ENCODE measurements at regions not wholly inside any gene's neighbourhood (a gene's known extent, or its start where the extent isn't known, plus 50 kb on each side); places are given as distances from the start of the nearest gene placed in this dataset.

- TF ChIP-seq CTCF (IDR thresholded peaks at IDR 0.05; ENCODE audit: poor library complexity, severe bottlenecking), result no peak
- H3K27ac ChIP-seq (ENCODE audit: poor library complexity, severe bottlenecking), result no peak overlapping the region
- no peaks in the 10 kb centered on the region for H3K4me1 ChIP-seq (ENCODE audit: insufficient read depth, poor library complexity, severe bottlenecking)
- H3K36me3 ChIP-seq (ENCODE audit: low read depth), result no peaks in the 10 kb centered on the region
- peak; percentile 49 for ATAC-seq (ENCODE audit: low read depth)
- no peaks in the 10 kb centered on the region for H3K9me3 ChIP-seq (ENCODE audit: severe bottlenecking)
- no peak overlapping the region for H3K4me3 ChIP-seq (ENCODE audit: severe bottlenecking)
- no peaks in the 10 kb centered on the region for H3K27me3 ChIP-seq (ENCODE audit: insufficient read depth, poor library complexity, severe bottlenecking)
- DNase-seq (ENCODE audit: low spot score), result no peak
Measured at GRCh38 chr13:103145442-103145841, 79.2 kb upstream of the SLC10A2 start.

- DNase-seq (ENCODE audit: low spot score) (no peak), ATAC-seq (ENCODE audit: low read depth) (no peak)
- no peak for TF ChIP-seq CTCF (IDR thresholded peaks at IDR 0.05; ENCODE audit: poor library complexity, severe bottlenecking)
- Histone ChIP-seq H3K9me3 (ENCODE audit: severe bottlenecking) (no peaks in the 10 kb centered on the region), H3K27ac (ENCODE audit: poor library complexity, severe bottlenecking) (no peak overlapping the region), H3K4me3 (ENCODE audit: severe bottlenecking) (no peak overlapping the region), H3K36me3 (ENCODE audit: low read depth) (no peaks in the 10 kb centered on the region), H3K27me3 (ENCODE audit: insufficient read depth, poor library complexity, severe bottlenecking) (no peaks in the 10 kb centered on the region), H3K4me1 (ENCODE audit: insufficient read depth, poor library complexity, severe bottlenecking) (no peaks in the 10 kb centered on the region)
Measured at GRCh38 chr13:103143432-103143831, 77.2 kb upstream of the SLC10A2 start.

- Histone ChIP-seq H3K9me3 (ENCODE audit: severe bottlenecking) (no peaks in the 10 kb centered on the region), H3K4me1 (ENCODE audit: insufficient read depth, poor library complexity, severe bottlenecking) (no peaks in the 10 kb centered on the region), H3K27me3 (ENCODE audit: insufficient read depth, poor library complexity, severe bottlenecking) (no peaks in the 10 kb centered on the region), H3K36me3 (ENCODE audit: low read depth) (no peaks in the 10 kb centered on the region), H3K4me3 (ENCODE audit: severe bottlenecking) (no peak overlapping the region), H3K27ac (ENCODE audit: poor library complexity, severe bottlenecking) (no peak overlapping the region)
- DNase-seq (ENCODE audit: low spot score) (no peak), ATAC-seq (ENCODE audit: low read depth) (no peak)
- no peak for TF ChIP-seq CTCF (IDR thresholded peaks at IDR 0.05; ENCODE audit: poor library complexity, severe bottlenecking)
Measured at GRCh38 chr13:103142151-103142550, 75.9 kb upstream of the SLC10A2 start.

- DNase-seq (ENCODE audit: low spot score) (no peak), ATAC-seq (ENCODE audit: low read depth) (peak; percentile 57; the same call in 2 of the 3 replicates)
- TF ChIP-seq CTCF (IDR thresholded peaks at IDR 0.05; ENCODE audit: poor library complexity, severe bottlenecking), result peak; percentile 63
- no peaks in the 10 kb centered on the region for H3K4me1 ChIP-seq (ENCODE audit: insufficient read depth, poor library complexity, severe bottlenecking)
- no peak overlapping the region for H3K27ac ChIP-seq (ENCODE audit: poor library complexity, severe bottlenecking)
- H3K9me3 ChIP-seq (ENCODE audit: severe bottlenecking), result no peaks in the 10 kb centered on the region
- no peaks in the 10 kb centered on the region for H3K36me3 ChIP-seq (ENCODE audit: low read depth)
- no peak overlapping the region for H3K4me3 ChIP-seq (ENCODE audit: severe bottlenecking)
- no peaks in the 10 kb centered on the region for H3K27me3 ChIP-seq (ENCODE audit: insufficient read depth, poor library complexity, severe bottlenecking)
Measured at GRCh38 chr13:103140001-103140671, 73.9 kb upstream of the SLC10A2 start.

- H3K4me3 ChIP-seq (ENCODE audit: severe bottlenecking), result no peak overlapping the region
- H3K27ac ChIP-seq (ENCODE audit: poor library complexity, severe bottlenecking), result no peak overlapping the region
- TF ChIP-seq CTCF (IDR thresholded peaks at IDR 0.05; ENCODE audit: poor library complexity, severe bottlenecking), result no peak
- ATAC-seq (ENCODE audit: low read depth) (no peak), DNase-seq (ENCODE audit: low spot score) (no peak)
- no peaks in the 10 kb centered on the region for H3K36me3 ChIP-seq (ENCODE audit: low read depth)
- no peaks in the 10 kb centered on the region for H3K9me3 ChIP-seq (ENCODE audit: severe bottlenecking)
- no peaks in the 10 kb centered on the region for H3K27me3 ChIP-seq (ENCODE audit: insufficient read depth, poor library complexity, severe bottlenecking)
- no peaks in the 10 kb centered on the region for H3K4me1 ChIP-seq (ENCODE audit: insufficient read depth, poor library complexity, severe bottlenecking)
Measured at GRCh38 chr13:103134271-103134670, 68.1 kb upstream of the SLC10A2 start.

Data from RWPE2 (cell line).